ENCODE measurements at regions not wholly inside any gene's neighbourhood (a gene's known extent, or its start where the extent isn't known, plus 50 kb on each side); places are given as distances from the start of the nearest gene placed in this dataset.

- TF ChIP-seq, protein P1, sequence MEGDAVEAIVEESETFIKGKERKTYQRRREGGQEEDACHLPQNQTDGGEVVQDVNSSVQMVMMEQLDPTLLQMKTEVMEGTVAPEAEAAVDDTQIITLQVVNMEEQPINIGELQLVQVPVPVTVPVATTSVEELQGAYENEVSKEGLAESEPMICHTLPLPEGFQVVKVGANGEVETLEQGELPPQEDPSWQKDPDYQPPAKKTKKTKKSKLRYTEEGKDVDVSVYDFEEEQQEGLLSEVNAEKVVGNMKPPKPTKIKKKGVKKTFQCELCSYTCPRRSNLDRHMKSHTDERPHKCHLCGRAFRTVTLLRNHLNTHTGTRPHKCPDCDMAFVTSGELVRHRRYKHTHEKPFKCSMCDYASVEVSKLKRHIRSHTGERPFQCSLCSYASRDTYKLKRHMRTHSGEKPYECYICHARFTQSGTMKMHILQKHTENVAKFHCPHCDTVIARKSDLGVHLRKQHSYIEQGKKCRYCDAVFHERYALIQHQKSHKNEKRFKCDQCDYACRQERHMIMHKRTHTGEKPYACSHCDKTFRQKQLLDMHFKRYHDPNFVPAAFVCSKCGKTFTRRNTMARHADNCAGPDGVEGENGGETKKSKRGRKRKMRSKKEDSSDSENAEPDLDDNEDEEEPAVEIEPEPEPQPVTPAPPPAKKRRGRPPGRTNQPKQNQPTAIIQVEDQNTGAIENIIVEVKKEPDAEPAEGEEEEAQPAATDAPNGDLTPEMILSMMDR (IDR thresholded peaks at IDR 0.05; ENCODE audit: poor library complexity, severe bottlenecking): no peak
- no peaks in the 10 kb centered on the region for H3K36me3 ChIP-seq (ENCODE audit: low read depth)
- DNase-seq (ENCODE audit: low spot score) (no peak), ATAC-seq (ENCODE audit: low read depth) (no peak)
- H3K9me3 ChIP-seq (ENCODE audit: severe bottlenecking): no peaks in the 10 kb centered on the region
- no peaks in the 10 kb centered on the region for H3K27me3 ChIP-seq (ENCODE audit: insufficient read depth, poor library complexity, severe bottlenecking)
- no peaks in the 10 kb centered on the region for H3K4me1 ChIP-seq (ENCODE audit: insufficient read depth, poor library complexity, severe bottlenecking)
- no peak overlapping the region for H3K4me3 ChIP-seq (ENCODE audit: severe bottlenecking)
- no peak overlapping the region for H3K27ac ChIP-seq (ENCODE audit: poor library complexity, severe bottlenecking)
Measured at GRCh38 chr6:130744576-130745366, 82.4 kb upstream of the SMLR1 start.

GRCh38 chr6:130748041-130748440 lies 79.2 kb upstream of the SMLR1 start:
- no peak for DNase-seq (ENCODE audit: low spot score)
- no peak overlapping the region for H3K27ac ChIP-seq (ENCODE audit: poor library complexity, severe bottlenecking)
- H3K9me3 ChIP-seq (ENCODE audit: severe bottlenecking): no peaks in the 10 kb centered on the region
- no peaks in the 10 kb centered on the region for H3K36me3 ChIP-seq (ENCODE audit: low read depth)
- no peaks in the 10 kb centered on the region for H3K4me1 ChIP-seq (ENCODE audit: insufficient read depth, poor library complexity, severe bottlenecking)
- no peaks in the 10 kb centered on the region for H3K27me3 ChIP-seq (ENCODE audit: insufficient read depth, poor library complexity, severe bottlenecking)
- TF ChIP-seq, protein P1 (IDR thresholded peaks at IDR 0.05; ENCODE audit: poor library complexity, severe bottlenecking): no peak
- ATAC-seq (ENCODE audit: low read depth): no peak
- no peak overlapping the region for H3K4me3 ChIP-seq (ENCODE audit: severe bottlenecking)

DNA sequence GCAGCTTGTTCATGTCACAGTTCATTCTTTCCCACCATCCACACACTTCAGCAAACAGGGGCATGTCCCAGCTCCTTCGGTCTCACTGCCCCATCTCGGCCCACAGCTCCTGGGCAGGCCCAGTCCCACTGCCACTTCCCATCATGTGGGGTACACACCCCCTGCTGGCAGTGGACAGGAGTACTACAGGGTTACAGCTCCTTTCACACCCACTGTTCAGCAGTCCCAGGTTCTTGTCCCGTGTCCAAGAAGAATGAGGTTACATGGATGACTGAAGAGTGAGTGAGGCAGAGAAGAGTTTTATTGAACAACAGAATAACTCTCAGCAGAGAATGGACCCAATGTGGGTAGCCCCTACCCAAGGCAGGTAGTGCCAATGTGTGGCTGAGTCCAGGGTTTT lies 77.8 kb upstream of the SMLR1 start:
- Histone ChIP-seq H3K27me3 (ENCODE audit: insufficient read depth, poor library complexity, severe bottlenecking) (no peaks in the 10 kb centered on the region), H3K4me1 (ENCODE audit: insufficient read depth, poor library complexity, severe bottlenecking) (no peaks in the 10 kb centered on the region), H3K4me3 (ENCODE audit: severe bottlenecking) (no peak overlapping the region), H3K9me3 (ENCODE audit: severe bottlenecking) (no peaks in the 10 kb centered on the region), H3K27ac (ENCODE audit: poor library complexity, severe bottlenecking) (no peak overlapping the region), H3K36me3 (ENCODE audit: low read depth) (no peaks in the 10 kb centered on the region)
- TF ChIP-seq, protein P1 (IDR thresholded peaks at IDR 0.05; ENCODE audit: poor library complexity, severe bottlenecking): no peak
- ATAC-seq (ENCODE audit: low read depth) (no peak), DNase-seq (ENCODE audit: low spot score) (no peak)

DNA sequence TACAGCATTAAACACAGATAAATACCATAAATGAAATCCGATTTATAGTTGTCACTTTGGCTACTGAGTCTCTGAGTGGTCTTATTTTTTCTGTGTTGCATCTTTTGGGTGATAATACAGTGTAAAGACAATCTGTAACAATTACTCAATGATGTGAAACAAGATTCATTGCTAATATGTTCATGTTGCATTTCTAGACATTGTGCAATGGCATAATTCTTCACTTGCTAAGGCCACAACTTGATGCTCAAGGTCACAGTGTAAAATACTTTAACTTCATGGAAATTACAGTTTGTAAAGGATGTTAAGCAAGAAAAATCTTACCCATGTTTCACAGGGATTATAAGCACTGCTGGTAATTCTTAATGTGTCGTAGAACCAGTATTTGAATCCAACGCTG lies 74.9 kb upstream of the SMLR1 start:
- TF ChIP-seq, protein P1 (IDR thresholded peaks at IDR 0.05; ENCODE audit: poor library complexity, severe bottlenecking): no peak
- H3K4me1 ChIP-seq (ENCODE audit: insufficient read depth, poor library complexity, severe bottlenecking): no peaks in the 10 kb centered on the region
- H3K27me3 ChIP-seq (ENCODE audit: insufficient read depth, poor library complexity, severe bottlenecking): no peaks in the 10 kb centered on the region
- no peaks in the 10 kb centered on the region for H3K9me3 ChIP-seq (ENCODE audit: severe bottlenecking)
- no peak overlapping the region for H3K4me3 ChIP-seq (ENCODE audit: severe bottlenecking)
- no peak for ATAC-seq (ENCODE audit: low read depth)
- no peaks in the 10 kb centered on the region for H3K36me3 ChIP-seq (ENCODE audit: low read depth)
- no peak for DNase-seq (ENCODE audit: low spot score)
- H3K27ac ChIP-seq (ENCODE audit: poor library complexity, severe bottlenecking): no peak overlapping the region

- Histone ChIP-seq H3K4me1 (ENCODE audit: insufficient read depth, poor library complexity, severe bottlenecking) (no peaks in the 10 kb centered on the region), H3K27ac (ENCODE audit: poor library complexity, severe bottlenecking) (no peak overlapping the region), H3K36me3 (ENCODE audit: low read depth) (no peaks in the 10 kb centered on the region), H3K27me3 (ENCODE audit: insufficient read depth, poor library complexity, severe bottlenecking) (no peaks in the 10 kb centered on the region), H3K4me3 (ENCODE audit: severe bottlenecking) (no peak overlapping the region), H3K9me3 (ENCODE audit: severe bottlenecking) (no peaks in the 10 kb centered on the region)
- DNase-seq (ENCODE audit: low spot score) (no peak), ATAC-seq (ENCODE audit: low read depth) (no peak; the same call in 2 of the 3 replicates)
- TF ChIP-seq, protein P1 (IDR thresholded peaks at IDR 0.05; ENCODE audit: poor library complexity, severe bottlenecking): no peak
Measured at GRCh38 chr6:130754786-130755367, 72.3 kb upstream of the SMLR1 start.
